ENCODE measurements at regions not wholly inside any gene's neighbourhood (a gene's known extent, or its start where the extent isn't known, plus 50 kb on each side); places are given as distances from the start of the nearest gene placed in this dataset.

DNA sequence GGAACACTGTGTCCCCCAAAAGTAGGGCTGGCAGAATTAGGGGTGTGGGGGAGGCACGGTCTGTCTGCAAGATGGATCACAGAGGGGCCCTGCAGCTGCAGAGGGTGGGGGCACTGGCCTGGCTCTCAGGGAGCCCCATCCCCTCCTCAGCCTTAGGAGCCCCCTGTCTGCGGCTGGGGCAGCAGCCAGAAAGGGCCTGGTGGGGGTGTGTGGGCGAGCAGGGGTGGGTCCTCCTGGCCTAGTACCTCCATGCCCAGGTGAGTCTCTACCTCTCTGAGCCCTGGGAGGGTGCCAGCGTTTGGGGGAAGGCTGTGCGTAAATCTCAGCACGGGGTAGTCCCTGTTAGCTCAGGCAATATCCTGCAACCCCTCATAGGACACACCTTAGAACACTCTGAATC is 280.5 kb upstream of the PPP2R2D start:
- Histone ChIP-seq H3K4me3 (no peak overlapping the region), H3K9me3 (no peaks in the 10 kb centered on the region), H3K4me1 (no peaks in the 10 kb centered on the region), H3K36me3 (ENCODE audit: low read depth, missing control alignments) (no peaks in the 10 kb centered on the region), H3K27ac (no peak overlapping the region), H3K27me3 (no peaks in the 10 kb centered on the region)
- TF ChIP-seq, protein P1, sequence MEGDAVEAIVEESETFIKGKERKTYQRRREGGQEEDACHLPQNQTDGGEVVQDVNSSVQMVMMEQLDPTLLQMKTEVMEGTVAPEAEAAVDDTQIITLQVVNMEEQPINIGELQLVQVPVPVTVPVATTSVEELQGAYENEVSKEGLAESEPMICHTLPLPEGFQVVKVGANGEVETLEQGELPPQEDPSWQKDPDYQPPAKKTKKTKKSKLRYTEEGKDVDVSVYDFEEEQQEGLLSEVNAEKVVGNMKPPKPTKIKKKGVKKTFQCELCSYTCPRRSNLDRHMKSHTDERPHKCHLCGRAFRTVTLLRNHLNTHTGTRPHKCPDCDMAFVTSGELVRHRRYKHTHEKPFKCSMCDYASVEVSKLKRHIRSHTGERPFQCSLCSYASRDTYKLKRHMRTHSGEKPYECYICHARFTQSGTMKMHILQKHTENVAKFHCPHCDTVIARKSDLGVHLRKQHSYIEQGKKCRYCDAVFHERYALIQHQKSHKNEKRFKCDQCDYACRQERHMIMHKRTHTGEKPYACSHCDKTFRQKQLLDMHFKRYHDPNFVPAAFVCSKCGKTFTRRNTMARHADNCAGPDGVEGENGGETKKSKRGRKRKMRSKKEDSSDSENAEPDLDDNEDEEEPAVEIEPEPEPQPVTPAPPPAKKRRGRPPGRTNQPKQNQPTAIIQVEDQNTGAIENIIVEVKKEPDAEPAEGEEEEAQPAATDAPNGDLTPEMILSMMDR (IDR thresholded peaks at IDR 0.05): no peak
- no peak for TF ChIP-seq POLR2A (IDR thresholded peaks at IDR 0.05)
- intact Hi-C loops (cut with DNase I; ENCODE audit: low total_unique reads): no loop called here
- no peak for DNase-seq
- WGBS, 2 donors: 80 to 92% methylated on average over 1 to 6 of the region's 6 CpGs

DNA sequence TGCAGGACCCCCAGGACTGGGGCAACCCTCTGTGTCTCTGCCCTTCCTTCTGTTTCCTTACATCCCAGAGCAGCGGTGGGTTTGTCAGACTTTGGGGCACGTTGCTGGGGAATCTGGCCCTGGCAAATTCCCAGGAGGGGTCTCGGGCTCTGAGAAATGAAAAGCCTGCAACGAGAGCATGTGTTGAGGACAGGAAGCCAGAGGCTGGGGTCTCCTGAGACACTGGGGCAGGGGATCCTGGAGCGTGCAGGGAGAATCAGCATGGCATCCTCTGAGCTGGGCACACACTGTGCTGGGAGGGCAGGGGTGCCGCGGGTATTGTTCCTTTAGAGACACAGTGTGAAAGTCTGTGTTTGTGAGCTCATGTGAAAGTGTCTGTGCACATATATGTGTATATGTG is 279.9 kb upstream of the PPP2R2D start:
- Histone ChIP-seq H3K27me3 (no peaks in the 10 kb centered on the region), H3K9me3 (no peaks in the 10 kb centered on the region), H3K36me3 (ENCODE audit: low read depth, missing control alignments) (no peaks in the 10 kb centered on the region), H3K4me1 (no peaks in the 10 kb centered on the region), H3K4me3 (no peak overlapping the region), H3K27ac (no peak overlapping the region)
- no peak for TF ChIP-seq POLR2A (IDR thresholded peaks at IDR 0.05)
- TF ChIP-seq, protein P1 (IDR thresholded peaks at IDR 0.05): no peak
- intact Hi-C loops (cut with DNase I; ENCODE audit: low total_unique reads): no loop called here
- WGBS, 2 donors: 82 to 89% methylated on average over 6 to 7 of the region's 7 CpGs
- DNase-seq: no peak

DNA sequence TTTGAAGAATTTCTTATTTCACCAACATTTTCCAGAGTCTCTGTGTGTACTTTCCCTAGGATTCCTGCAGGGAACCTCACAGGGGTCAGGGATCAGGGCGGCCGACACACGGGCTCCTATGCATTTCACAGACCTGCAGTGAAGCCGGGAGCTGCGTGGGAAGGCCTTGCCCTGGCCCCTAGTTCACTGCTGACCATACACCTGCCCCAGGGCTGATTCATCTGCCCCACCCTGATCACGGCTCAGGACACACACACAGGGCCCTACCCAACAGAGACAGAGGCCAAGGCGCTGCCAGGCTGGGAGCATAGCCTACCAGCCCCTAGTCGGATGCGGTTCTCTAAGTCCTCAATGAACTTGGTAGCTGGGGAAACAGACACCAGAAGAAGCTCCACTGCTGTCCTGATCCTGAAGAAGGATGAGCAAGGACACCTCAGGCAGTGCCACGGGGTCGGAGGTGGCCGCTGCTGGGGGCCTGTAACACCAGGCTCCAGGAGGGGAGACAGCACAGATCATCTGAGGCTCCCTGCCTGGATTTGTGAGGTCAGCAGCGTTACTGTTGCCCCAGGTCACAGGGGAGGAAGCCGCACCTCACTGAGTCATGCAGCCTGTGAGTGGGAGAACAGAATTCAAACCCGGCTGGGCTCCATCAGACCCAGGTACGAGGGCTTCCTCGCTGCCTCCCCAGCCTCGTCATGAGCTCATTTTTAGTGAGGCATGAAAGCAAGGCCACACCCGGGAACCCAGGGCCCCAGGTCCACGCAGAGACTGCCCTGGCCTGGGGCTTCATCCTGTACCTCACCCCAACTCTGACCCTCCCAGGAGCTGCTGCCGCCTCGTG is 278.8 kb upstream of the PPP2R2D start:
- TF ChIP-seq POLR2A (IDR thresholded peaks at IDR 0.05): no peak
- TF ChIP-seq, protein P1 (IDR thresholded peaks at IDR 0.05): no peak
- no peaks in the 10 kb centered on the region for H3K9me3 ChIP-seq
- DNase-seq: no peak
- 84 to 88% methylated on average over 20 to 22 of the region's 22 CpGs for WGBS, 2 donors
- intact Hi-C loops (cut with DNase I; ENCODE audit: low total_unique reads): no loop called here
- H3K4me3 ChIP-seq: no peak overlapping the region
- H3K4me1 ChIP-seq: no peaks in the 10 kb centered on the region
- H3K27ac ChIP-seq: no peak overlapping the region
- no peaks in the 10 kb centered on the region for H3K36me3 ChIP-seq (ENCODE audit: low read depth, missing control alignments)
- no peaks in the 10 kb centered on the region for H3K27me3 ChIP-seq

DNA sequence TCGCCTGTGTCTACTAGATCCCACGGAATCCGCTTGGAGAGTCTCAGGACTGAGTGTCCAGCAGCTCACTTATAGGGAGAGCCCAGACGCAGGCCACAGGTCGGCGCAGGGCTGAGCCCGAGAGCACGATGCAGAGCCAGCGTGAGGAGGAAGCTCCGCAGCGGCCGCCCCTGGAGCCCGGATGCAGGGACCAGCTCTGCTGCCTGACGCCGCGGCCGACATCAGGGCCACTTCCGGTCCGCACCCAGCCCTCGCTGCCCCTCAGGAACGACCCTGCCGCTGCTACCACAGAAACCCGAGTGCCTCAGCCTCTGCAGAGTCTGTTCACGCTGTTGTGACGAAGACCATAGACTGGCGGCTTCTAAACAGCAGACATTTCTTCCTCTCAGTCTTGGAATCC is 275.8 kb upstream of the PPP2R2D start:
- TF ChIP-seq POLR2A (IDR thresholded peaks at IDR 0.05): no peak
- TF ChIP-seq, protein P1 (IDR thresholded peaks at IDR 0.05): no peak
- no peaks in the 10 kb centered on the region for H3K9me3 ChIP-seq
- no peaks in the 10 kb centered on the region for H3K36me3 ChIP-seq (ENCODE audit: low read depth, missing control alignments)
- peak; percentile 45 for DNase-seq
- H3K27me3 ChIP-seq: no peaks in the 10 kb centered on the region
- no peak overlapping the region for H3K27ac ChIP-seq
- H3K4me3 ChIP-seq: peak overlapping the region; percentile 31 to 47
- no peaks in the 10 kb centered on the region for H3K4me1 ChIP-seq
- intact Hi-C loops (cut with DNase I; ENCODE audit: low total_unique reads): no loop called here
- WGBS, 2 donors: 60 to 74% methylated on average over 1 to 26 of the region's 26 CpGs

DNA sequence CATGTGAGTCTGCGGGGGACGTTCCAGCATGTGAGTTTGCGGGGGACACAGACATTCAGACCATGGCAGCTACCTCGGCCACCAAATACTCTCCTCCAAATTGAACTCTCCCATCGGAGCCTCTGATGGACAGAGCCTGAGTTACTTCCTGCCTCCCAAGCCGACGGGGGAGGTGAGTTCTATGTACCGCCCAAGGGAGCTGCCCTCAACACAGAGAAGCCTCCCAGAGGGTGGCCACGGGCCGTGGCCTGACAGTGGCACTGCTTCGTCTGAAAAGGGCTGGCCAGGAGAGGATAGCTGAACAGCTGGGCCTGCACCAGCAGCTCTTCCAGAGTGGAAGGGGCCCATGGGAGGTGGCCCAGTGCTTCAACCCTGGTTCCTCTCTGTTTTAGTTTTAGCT is 274.5 kb upstream of the PPP2R2D start:
- Histone ChIP-seq H3K36me3 (ENCODE audit: low read depth, missing control alignments) (no peaks in the 10 kb centered on the region), H3K4me3 (no peak overlapping the region), H3K4me1 (no peaks in the 10 kb centered on the region), H3K27ac (no peak overlapping the region), H3K9me3 (no peaks in the 10 kb centered on the region), H3K27me3 (no peaks in the 10 kb centered on the region)
- intact Hi-C loops (cut with DNase I; ENCODE audit: low total_unique reads): no loop called here
- WGBS, 2 donors: 74 to 83% methylated on average over 8 to 11 of the region's 11 CpGs
- no peak for DNase-seq
- TF ChIP-seq POLR2A (IDR thresholded peaks at IDR 0.05): no peak
- TF ChIP-seq, protein P1 (IDR thresholded peaks at IDR 0.05): no peak

Data from testis (tissue), 2 donors.